A549 (cell line): ENCODE measurements at regions not wholly inside any gene's neighbourhood (a gene's known extent, or its start where the extent isn't known, plus 50 kb on each side); places are given as distances from the start of the nearest gene placed in this dataset.

Experiments
- ATAC-seq, 2 experiments: fragments of 200-7000 bp in 1 of 2; fragments of >200 bp in 1 of 2; cut with Nextera tagmentation in 1 of 2; cut with Tn5 transposase in 1 of 2; 3 replicates each; pipeline versions ENCODE4 v1.8.0 to v1.9.1; 2018 to 2020; ENCODE audit warnings: mild to moderate bottlenecking in 1 of 2, moderate library complexity in 1 of 2
- CTCF ChIA-PET: fragments of 300-600 bp; sonication (Branson Sonifier 250); formaldehyde crosslinking; extraction: SDS; loops from one replicate; lab custom pipeline; 2021; ENCODE audit warnings: antibody characterized with exemption, inconsistent platforms; lab: Yijun Ruan, JAX
- POLR2A ChIA-PET: fragments of 350-600 bp; formaldehyde crosslinking; extraction: SDS; loops from one replicate; lab custom pipeline; 2021; ENCODE audit warnings: antibody characterized with exemption, inconsistent platforms; lab: Yijun Ruan, JAX
- DNase-seq, 2 experiments: peaks; one replicate each; pipeline versions ENCODE4 v3.0.0 to v3.0.0-alpha.2; 2011 to 2016; ENCODE audit warnings: low read depth in 1 of 2, low spot score in 1 of 2
- FAIRE-seq: peaks from 2 replicates; lab custom pipeline; 2011; peaks lifted over from hg19 to GRCh38; lab: Jason Lieb, UNC
- H3K27ac ChIP-seq, 2 experiments: fragments of >200 bp; sonication (Bioruptor Twin); formaldehyde crosslinking; 3 replicates each; pipeline ENCODE4 v1.5.1; 2016 to 2017
- H3K4me1 ChIP-seq: fragments of >200 bp; sonication (Bioruptor Twin); formaldehyde crosslinking; 3 replicates; pipeline ENCODE4 v1.6.1; 2016
- H3K4me2 ChIP-seq: fragments of >200 bp; sonication (Bioruptor Twin); formaldehyde crosslinking; 3 replicates; pipeline ENCODE4 v1.6.1; 2016
- H3K4me3 ChIP-seq: fragments of >200 bp; sonication (Bioruptor Twin); formaldehyde crosslinking; 3 replicates; pipeline ENCODE4 v1.5.1; 2016
- H3K9me3 ChIP-seq: fragments of >200 bp; sonication (Bioruptor Twin); formaldehyde crosslinking; 3 replicates; pipeline ENCODE4 v1.6.1; 2016
- BHLHE40 ChIP-seq: IDR thresholded peaks from 2 replicates; pipeline ENCODE4 v1.6.1; 2012; ENCODE audit warnings: low read depth, low read length, inconsistent platforms
- CBX2 ChIP-seq: fragments of 200-600 bp; sonication (generic); IDR thresholded peaks from 2 replicates; pipeline ENCODE4 v1.6.1; 2016; ENCODE audit warnings: low read depth, mild to moderate bottlenecking, borderline replicate concordance
- CBX8 ChIP-seq: fragments of 200-600 bp; sonication (generic); IDR thresholded peaks from 2 replicates; pipeline ENCODE4 v1.6.1; 2016
- CTCF ChIP-seq: fragments of >200 bp; sonication (Bioruptor Twin); formaldehyde crosslinking; IDR thresholded peaks from 3 replicates; pipeline ENCODE4 v1.5.1; 2016
- EHF ChIP-seq: fragments of 250-450 bp; sonication (Bioruptor Pico); IDR thresholded peaks from 2 replicates; pipeline ENCODE4 v1.5.0; 2020; ENCODE audit warnings: mild to moderate bottlenecking
- ESRRA ChIP-seq: fragments of 150-350 bp; IDR thresholded peaks from 2 replicates; pipeline ENCODE4 v1.6.1; 2014; ENCODE audit warnings: mild to moderate bottlenecking, low read length, borderline replicate concordance
- FOSL2 ChIP-seq, 2 experiments: fragments of 450-650 bp in 1 of 2; fragments of >200 bp in 1 of 2; sonication (Bioruptor Twin) in 1 of 2; formaldehyde crosslinking; IDR thresholded peaks; 2 replicates each; pipeline versions ENCODE4 v1.5.0 to v1.6.1; 2016 to 2020; ENCODE audit warnings: mild to moderate bottlenecking in 1 of 2, moderate library complexity in 1 of 2
- GATA3 ChIP-seq: IDR thresholded peaks from 2 replicates; pipeline ENCODE4 v1.6.1; 2012; ENCODE audit warnings: borderline replicate concordance
- HDAC2 ChIP-seq: fragments of 200-600 bp; sonication (generic); IDR thresholded peaks from 2 replicates; pipeline ENCODE4 v1.6.1; 2016
- HES2 ChIP-seq: fragments of >200 bp; sonication (Bioruptor Twin); formaldehyde crosslinking; IDR thresholded peaks from 2 replicates; pipeline ENCODE4 v1.6.1; 2016
- HMGXB4 ChIP-seq: fragments of 250-450 bp; sonication (Bioruptor Pico); IDR thresholded peaks from 2 replicates; pipeline ENCODE4 v1.5.0; 2021; ENCODE audit warnings: mild to moderate bottlenecking, moderate library complexity, borderline replicate concordance
- HOXA7 ChIP-seq: fragments of 250-450 bp; sonication (Bioruptor Pico); IDR thresholded peaks from 2 replicates; pipeline ENCODE4 v1.5.0; 2020; ENCODE audit warnings: mild to moderate bottlenecking, moderate library complexity
- HOXB13 ChIP-seq: fragments of 250-450 bp; sonication (Bioruptor Pico); IDR thresholded peaks from 2 replicates; pipeline ENCODE4 v1.5.0; 2020; ENCODE audit warnings: low read depth, mild to moderate bottlenecking, moderate library complexity
- JUNB ChIP-seq: fragments of >200 bp; sonication (Bioruptor Twin); formaldehyde crosslinking; IDR thresholded peaks from 2 replicates; pipeline ENCODE4 v1.6.1; 2016
- MAX ChIP-seq: IDR thresholded peaks from 2 replicates; pipeline ENCODE4 v1.6.1; 2012
- MAZ ChIP-seq: fragments of 150-350 bp; IDR thresholded peaks from 2 replicates; pipeline ENCODE4 v1.6.1; 2014; ENCODE audit warnings: antibody characterized with exemption, low read depth, low read length, borderline replicate concordance
- MYC ChIP-seq: IDR thresholded peaks from 2 replicates; pipeline ENCODE4 v1.6.1; 2012; ENCODE audit warnings: mild to moderate bottlenecking, inconsistent platforms, low read length, improper control_type of control experiment, borderline replicate concordance
- NFE2L2 ChIP-seq: fragments of 150-350 bp; conservative IDR thresholded peaks from 2 replicates; pipeline ENCODE4 v1.6.1; 2014; ENCODE audit warnings: low read length
- NPAS2 ChIP-seq: fragments of 250-450 bp; sonication (Bioruptor Pico); IDR thresholded peaks from 2 replicates; pipeline ENCODE4 v1.8.0; 2022; ENCODE audit warnings: mild to moderate bottlenecking, moderate library complexity, borderline replicate concordance
- NR3C1 ChIP-seq: fragments of >200 bp; sonication (Bioruptor Twin); formaldehyde crosslinking; IDR thresholded peaks from 3 replicates; pipeline ENCODE4 v1.6.1; 2017
- POLR2A ChIP-seq: IDR thresholded peaks from 2 replicates; pipeline ENCODE4 v1.6.1; 2012; ENCODE audit warnings: mild to moderate bottlenecking, low read length
- RCOR1 ChIP-seq: fragments of 150-350 bp; IDR thresholded peaks from 2 replicates; pipeline ENCODE4 v1.6.1; 2014; ENCODE audit warnings: antibody characterized with exemption, low read length, low read depth
- RFX5 ChIP-seq: fragments of 450-650 bp; IDR thresholded peaks from 2 replicates; pipeline ENCODE4 v1.7.1; 2014; ENCODE audit warnings: antibody characterized with exemption, mild to moderate bottlenecking, moderate library complexity
- SREBF2 ChIP-seq: fragments of 450-650 bp; IDR thresholded peaks from 2 replicates; pipeline ENCODE4 v1.6.1; 2014; ENCODE audit warnings: mild to moderate bottlenecking, moderate library complexity
- TFCP2L1 ChIP-seq: fragments of 250-450 bp; sonication (Bioruptor Pico); IDR thresholded peaks from 2 replicates; pipeline ENCODE4 v1.5.0; 2021; ENCODE audit warnings: mild to moderate bottlenecking
- TP53 ChIP-seq: fragments of 250-450 bp; sonication (Bioruptor Pico); IDR thresholded peaks from 2 replicates; pipeline ENCODE4 v1.5.0; 2021; ENCODE audit warnings: mild to moderate bottlenecking, moderate library complexity
- ZNF302 ChIP-seq: fragments of 250-450 bp; sonication (Bioruptor Pico); IDR thresholded peaks from 2 replicates; pipeline ENCODE4 v1.9.0; 2021; ENCODE audit warnings: inconsistent platforms, mild to moderate bottlenecking, moderate library complexity
- ZSCAN20 ChIP-seq: fragments of 250-450 bp; sonication (Bioruptor Pico); IDR thresholded peaks from 2 replicates; pipeline ENCODE4 v1.8.0; 2022; ENCODE audit warnings: mild to moderate bottlenecking, moderate library complexity
- WGBS: methylation state at CpG from one replicate; pipeline ENCODE4 v1.1.6; 2017; ENCODE audit errors: missing lambda C conversion rate; 5-methylcytosine and 5-hydroxymethylcytosine counted together

GRCh38 chr5:107223066-107223465, 447.7 kb downstream of the EFNA5 start:
- no peak overlapping the region for H3K4me3 ChIP-seq
- ATAC-seq (no peak), DNase-seq (no peak), FAIRE-seq (peak; percentile 13)
- peaks cover 11% of the 10 kb centered on the region; the same call in 2 of the 3 replicates for H3K4me1 ChIP-seq
- H3K4me2 ChIP-seq, result no peak overlapping the region
- ChIA-PET CTCF (no interaction called here), POLR2A (no interaction called here)
- no peak overlapping the region for H3K27ac ChIP-seq
- TF ChIP-seq CTCF (no peak), MYC (no peak), JUNB (no peak), RFX5 (no peak), NR3C1 (no peak), NFE2L2 (no peak), ZNF302 (CRISPR knock-in tag) (no peak), HDAC2 (no peak), HES2 (no peak), CBX8 (no peak), NPAS2 (CRISPR knock-in tag) (no peak), EHF (CRISPR knock-in tag) (no peak)
- H3K9me3 ChIP-seq, result no peaks in the 10 kb centered on the region
- WGBS, result 42% methylated on average over 2 of the region's 2 CpGs

- no peak for DNase-seq
- Histone ChIP-seq H3K4me2 (no peak overlapping the region), H3K4me1 (peaks cover 11% of the 10 kb centered on the region; the same call in 2 of the 3 replicates), H3K9me3 (no peaks in the 10 kb centered on the region), H3K4me3 (no peak overlapping the region), H3K27ac (no peak overlapping the region)
- no peak for FAIRE-seq
- ChIA-PET POLR2A (no interaction called here), CTCF (no interaction called here)
- TF ChIP-seq RCOR1 (no peak), NPAS2 (CRISPR knock-in tag) (no peak)
- WGBS, result 72% methylated on average over 1 of the region's 1 CpG
- no peak for ATAC-seq
Measured at GRCh38 chr5:107219993-107220392, 450.7 kb downstream of the EFNA5 start.

- ATAC-seq (no peak), DNase-seq (peak in 1 of 2 experiments; percentile 9)
- H3K4me2 ChIP-seq, result peak overlapping the region; percentile 28; the same call in 2 of the 3 replicates
- POLR2A ChIA-PET, result no interaction called here
- peaks cover 11% of the 10 kb centered on the region; the same call in 2 of the 3 replicates for H3K4me1 ChIP-seq
- peak overlapping the region; percentile 0 to 39; a peak in 2 of 6 replicates for H3K27ac ChIP-seq
- H3K9me3 ChIP-seq, result no peaks in the 10 kb centered on the region
- TF ChIP-seq HMGXB4 (CRISPR knock-in tag), result no peak
- no peak for TF ChIP-seq FOSL2 (IDR thresholded peaks at IDR 0.05)
- 0 out of 2 replicates have a peak, but pooled peaks have one; percentile 6 for TF ChIP-seq FOSL2 (CRISPR knock-in tag; IDR thresholded peaks at IDR 0.05)
- TF ChIP-seq, all 56 proteins: peak for 1
- CTCF ChIA-PET, result no interaction called here
- FAIRE-seq, result no peak
- H3K4me3 ChIP-seq, result no peak overlapping the region
- 42% methylated on average over 1 of the region's 1 CpG for WGBS
Measured at GRCh38 chr5:107218457-107219193, 452.1 kb downstream of the EFNA5 start.

- Histone ChIP-seq H3K4me1 (peaks cover 11% of the 10 kb centered on the region; the same call in 2 of the 3 replicates), H3K4me2 (no peak overlapping the region), H3K27ac (no peak overlapping the region; a peak in 1 of 6 replicates), H3K4me3 (no peak overlapping the region), H3K9me3 (no peaks in the 10 kb centered on the region)
- ChIA-PET POLR2A (no interaction called here), CTCF (no interaction called here)
- FAIRE-seq (no peak), DNase-seq (no peak), ATAC-seq (no peak)
- 66% methylated on average over 3 of the region's 3 CpGs for WGBS
- TF ChIP-seq NR3C1 (no peak), HOXB13 (CRISPR knock-in tag) (no peak), TFCP2L1 (CRISPR knock-in tag) (no peak), FOSL2 (IDR thresholded peaks at IDR 0.05) (no peak), FOSL2 (CRISPR knock-in tag; IDR thresholded peaks at IDR 0.05) (no peak), GATA3 (no peak), TP53 (CRISPR knock-in tag) (no peak), JUNB (no peak), ESRRA (no peak), ZSCAN20 (no peak), BHLHE40 (no peak), SREBF2 (no peak), CBX2 (no peak), MAX (no peak), POLR2A (no peak), HOXA7 (CRISPR knock-in tag) (no peak), MAZ (no peak)
Measured at GRCh38 chr5:107217721-107218130, 453.0 kb downstream of the EFNA5 start.
